ENCODE measurements at regions not wholly inside any gene's neighbourhood (a gene's known extent, or its start where the extent isn't known, plus 50 kb on each side); places are given as distances from the start of the nearest gene placed in this dataset.
A peak's percentile ranks its signal among the peaks of the same experiment; 100 is the strongest.

- peak; percentile 64 for TF ChIP-seq CTCF (IDR thresholded peaks at IDR 0.05; ENCODE audit: insufficient read depth, low read length, poor library complexity, severe bottlenecking)
- Histone ChIP-seq H3K4me3 (ENCODE audit: low read depth, low read length) (no peak overlapping the region), H3K36me3 (ENCODE audit: control insufficient read depth, insufficient read depth, low read length) (no peaks in the 10 kb centered on the region), H3K27me3 (ENCODE audit: control insufficient read depth, insufficient read depth, low read length) (no peaks in the 10 kb centered on the region)
- peak; percentile 66 for DNase-seq (ENCODE audit: low read depth)
Measured at GRCh38 chr7:106542550-106543220, 118.3 kb downstream of the CCDC71L start.

DNA sequence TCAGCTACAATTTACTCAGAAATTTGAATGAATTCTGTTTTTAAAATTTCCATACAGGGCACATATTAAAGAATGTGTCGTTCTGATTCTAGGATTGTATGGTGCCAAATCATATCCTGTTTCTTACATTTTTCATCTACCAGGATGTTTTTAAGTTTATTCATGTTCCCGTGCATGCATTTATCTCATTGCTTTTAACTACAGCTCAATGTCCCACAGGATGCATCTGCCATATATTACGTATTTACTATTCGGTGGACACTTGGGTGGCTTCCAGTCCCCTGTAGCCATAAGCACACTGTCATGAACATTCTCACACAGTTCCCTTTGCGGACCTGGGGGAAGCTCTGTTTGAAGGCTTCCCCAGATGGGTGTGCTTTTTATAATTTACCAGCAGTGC is 122.3 kb downstream of the CCDC71L start:
- H3K36me3 ChIP-seq (ENCODE audit: control insufficient read depth, insufficient read depth, low read length): no peaks in the 10 kb centered on the region
- no peak overlapping the region for H3K4me3 ChIP-seq (ENCODE audit: low read depth, low read length)
- no peak for TF ChIP-seq CTCF (IDR thresholded peaks at IDR 0.05; ENCODE audit: insufficient read depth, low read length, poor library complexity, severe bottlenecking)
- DNase-seq (ENCODE audit: low read depth): no peak
- H3K27me3 ChIP-seq (ENCODE audit: control insufficient read depth, insufficient read depth, low read length): no peaks in the 10 kb centered on the region

DNA sequence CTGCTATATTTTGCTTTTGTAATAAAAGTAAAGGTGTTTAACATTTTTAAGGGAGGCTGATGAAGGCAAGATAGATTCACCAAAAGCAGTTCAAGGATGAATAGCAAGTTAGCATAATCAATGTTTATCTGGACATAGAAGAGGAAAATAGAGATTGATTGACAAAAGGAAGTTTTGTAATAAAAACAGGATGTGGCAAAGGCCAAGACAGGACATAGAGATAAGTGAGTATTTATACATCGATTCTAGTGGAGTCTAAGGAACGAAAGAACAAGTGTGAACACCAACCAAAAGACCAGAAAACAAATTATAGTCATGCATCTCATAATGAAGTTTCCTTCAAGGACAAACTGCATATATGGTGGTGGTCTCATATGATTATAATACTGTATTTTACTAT is 123.8 kb downstream of the CCDC71L start:
- no peak for DNase-seq (ENCODE audit: low read depth)
- H3K36me3 ChIP-seq (ENCODE audit: control insufficient read depth, insufficient read depth, low read length): no peaks in the 10 kb centered on the region
- H3K27me3 ChIP-seq (ENCODE audit: control insufficient read depth, insufficient read depth, low read length): no peaks in the 10 kb centered on the region
- H3K4me3 ChIP-seq (ENCODE audit: low read depth, low read length): no peak overlapping the region
- TF ChIP-seq CTCF (IDR thresholded peaks at IDR 0.05; ENCODE audit: insufficient read depth, low read length, poor library complexity, severe bottlenecking): no peak

- Histone ChIP-seq H3K27me3 (ENCODE audit: control insufficient read depth, insufficient read depth, low read length) (no peaks in the 10 kb centered on the region), H3K36me3 (ENCODE audit: control insufficient read depth, insufficient read depth, low read length) (no peaks in the 10 kb centered on the region), H3K4me3 (ENCODE audit: low read depth, low read length) (no peak overlapping the region)
- no peak for DNase-seq (ENCODE audit: low read depth)
- no peak for TF ChIP-seq CTCF (IDR thresholded peaks at IDR 0.05; ENCODE audit: insufficient read depth, low read length, poor library complexity, severe bottlenecking)
Measured at GRCh38 chr7:106536079-106536478, 124.9 kb downstream of the CCDC71L start.

GRCh38 chr7:106535234-106535932 is 125.6 kb downstream of the CCDC71L start:
- Histone ChIP-seq H3K4me3 (ENCODE audit: low read depth, low read length) (no peak overlapping the region), H3K27me3 (ENCODE audit: control insufficient read depth, insufficient read depth, low read length) (no peaks in the 10 kb centered on the region), H3K36me3 (ENCODE audit: control insufficient read depth, insufficient read depth, low read length) (no peaks in the 10 kb centered on the region)
- no peak for DNase-seq (ENCODE audit: low read depth)
- TF ChIP-seq CTCF (IDR thresholded peaks at IDR 0.05; ENCODE audit: insufficient read depth, low read length, poor library complexity, severe bottlenecking): no peak

Measured in kidney epithelial cell (primary cell).